WTC11 (cell line): ENCODE measurements at regions not wholly inside any gene's neighbourhood (a gene's known extent, or its start where the extent isn't known, plus 50 kb on each side); places are given as distances from the start of the nearest gene placed in this dataset.

ENCODE experiments used
- ATAC-seq: fragments of 200-7000 bp; cut with Tn5 transposase; 2 replicates; pipeline ENCODE4 v1.10.0; 2021; ENCODE audit warnings: mild to moderate bottlenecking, moderate library complexity
- CTCF ChIA-PET: fragments of 300-600 bp; sonication (Branson Sonifier 250); formaldehyde crosslinking; loops from one replicate; lab custom pipeline; 2021; ENCODE audit warnings: antibody characterized with exemption; lab: Charles Lee
- POLR2A ChIA-PET: fragments of 350-600 bp; sonication (Branson Sonifier 250); formaldehyde crosslinking; loops from one replicate; lab custom pipeline; 2021; ENCODE audit warnings: antibody characterized with exemption; lab: Charles Lee
- DNase-seq: peaks from one replicate; pipeline ENCODE4 v3.0.0; 2021; ENCODE audit warnings: low spot score
- H3K27ac Mint-ChIP-seq: 2 replicates; pipeline ENCODE4 v1.8.0; 2021; ENCODE audit warnings: mixed read lengths
- H3K27me3 Mint-ChIP-seq: 2 replicates; pipeline ENCODE4 v1.8.0; 2021; ENCODE audit warnings: low read depth, mild to moderate bottlenecking, moderate library complexity, mixed read lengths
- H3K36me3 Mint-ChIP-seq: 2 replicates; pipeline ENCODE4 v1.8.0; 2021; ENCODE audit warnings: mixed read lengths
- H3K4me1 Mint-ChIP-seq: 2 replicates; pipeline ENCODE4 v1.8.0; 2022; ENCODE audit warnings: mixed read lengths
- H3K4me3 Mint-ChIP-seq: 2 replicates; pipeline ENCODE4 v1.8.0; 2021; ENCODE audit warnings: mild to moderate bottlenecking, moderate library complexity, mixed read lengths
- H3K9me3 Mint-ChIP-seq: 2 replicates; pipeline ENCODE4 v1.8.0; 2021; ENCODE audit warnings: mixed read lengths
- AR ChIP-seq: fragments of 250-450 bp; sonication (Bioruptor Pico); IDR thresholded peaks from 2 replicates; pipeline ENCODE4 v1.9.0; 2021; ENCODE audit warnings: mild to moderate bottlenecking
- ATF1 ChIP-seq: sonication (generic); formaldehyde crosslinking; IDR thresholded peaks from 2 replicates; pipeline ENCODE4 v1.8.1; 2023; ENCODE audit warnings: mild to moderate bottlenecking, moderate library complexity, missing genetic modification reagents
- CREM ChIP-seq: sonication (generic); formaldehyde crosslinking; IDR thresholded peaks from 2 replicates; pipeline ENCODE4 v1.8.1; 2022; ENCODE audit warnings: mild to moderate bottlenecking, missing genetic modification reagents, moderate library complexity
- ETV6 ChIP-seq: sonication (generic); formaldehyde crosslinking; IDR thresholded peaks from 2 replicates; pipeline ENCODE4 v1.8.1; 2022; ENCODE audit warnings: mild to moderate bottlenecking, missing genetic modification reagents
- MAX ChIP-seq: sonication (generic); formaldehyde crosslinking; IDR thresholded peaks from 2 replicates; pipeline ENCODE4 v1.8.0; 2022; ENCODE audit warnings: mild to moderate bottlenecking, missing genetic modification reagents
- MYBL2 ChIP-seq: sonication (generic); formaldehyde crosslinking; IDR thresholded peaks from 2 replicates; pipeline ENCODE4 v1.8.1; 2023; ENCODE audit warnings: mild to moderate bottlenecking, moderate library complexity, missing genetic modification reagents
- NFE2L1 ChIP-seq: sonication (generic); formaldehyde crosslinking; IDR thresholded peaks from 2 replicates; pipeline ENCODE4 v1.8.1; 2023; ENCODE audit warnings: missing genetic modification reagents
- PREB ChIP-seq: sonication (generic); formaldehyde crosslinking; IDR thresholded peaks from 2 replicates; pipeline ENCODE4 v1.8.1; 2022; ENCODE audit warnings: mild to moderate bottlenecking, missing genetic modification reagents, moderate library complexity, borderline replicate concordance
- SP1 ChIP-seq: sonication (generic); formaldehyde crosslinking; conservative IDR thresholded peaks from 2 replicates; pipeline ENCODE4 v1.8.1; 2022; ENCODE audit warnings: missing genetic modification reagents
- TCF7 ChIP-seq: sonication (generic); formaldehyde crosslinking; IDR thresholded peaks from 2 replicates; pipeline ENCODE4 v1.8.0; 2022; ENCODE audit warnings: mild to moderate bottlenecking, low read depth, missing genetic modification reagents, moderate library complexity
- ZBTB21 ChIP-seq: sonication (generic); formaldehyde crosslinking; IDR thresholded peaks from 2 replicates; pipeline ENCODE4 v1.8.1; 2023; ENCODE audit warnings: mild to moderate bottlenecking, missing genetic modification reagents, borderline replicate concordance
- ZNF138 ChIP-seq: sonication (generic); formaldehyde crosslinking; conservative IDR thresholded peaks from 2 replicates; pipeline ENCODE4 v1.8.1; 2022; ENCODE audit warnings: mild to moderate bottlenecking, moderate library complexity, missing genetic modification reagents
- ZNF396 ChIP-seq: fragments of 250-450 bp; sonication (Bioruptor Pico); IDR thresholded peaks from 2 replicates; pipeline ENCODE4 v1.8.0; 2021; ENCODE audit warnings: mild to moderate bottlenecking, moderate library complexity, borderline replicate concordance
- TF ChIP-seq, protein P1 (sequence below): sonication (generic); formaldehyde crosslinking; IDR thresholded peaks from 2 replicates; pipeline ENCODE4 v1.8.1; 2023; ENCODE audit warnings: mild to moderate bottlenecking, missing genetic modification reagents, borderline replicate concordance
- TF ChIP-seq, protein P2 (sequence below): sonication (generic); formaldehyde crosslinking; IDR thresholded peaks from 2 replicates; pipeline ENCODE4 v1.8.1; 2023; ENCODE audit warnings: mild to moderate bottlenecking, moderate library complexity, missing genetic modification reagents

DNA sequence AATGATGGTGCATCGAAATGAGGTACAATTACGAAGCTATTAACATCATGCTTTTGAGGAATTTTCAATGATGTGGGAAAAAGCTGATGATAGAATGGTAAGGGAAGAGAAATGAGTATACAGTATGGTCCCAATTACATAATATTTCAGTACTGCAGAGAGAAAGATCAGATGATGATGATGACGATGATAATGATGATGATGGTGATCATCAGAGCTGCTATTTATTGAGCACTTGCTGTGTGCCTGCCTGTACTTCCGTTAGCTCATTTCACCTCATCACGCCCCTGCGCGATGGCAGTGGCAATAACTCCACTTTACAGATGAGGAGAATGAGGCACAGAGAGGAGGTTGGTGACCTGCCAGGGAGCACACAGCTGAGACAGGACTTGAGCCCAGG lies 620.8 kb downstream of the MATN1 start:
- ATAC-seq: no peak
- Mint-ChIP-seq H3K27me3 (no peaks in the 10 kb centered on the region; the same call in 1 of the 2 replicates), H3K36me3 (no peaks in the 10 kb centered on the region), H3K4me1 (peaks cover 7% of the 10 kb centered on the region), H3K27ac (no peak overlapping the region), H3K4me3 (no peak overlapping the region), H3K9me3 (peaks cover 7% of the 10 kb centered on the region)
- POLR2A ChIA-PET: no interaction called here
- TF ChIP-seq MYBL2 (CRISPR knock-in tag) (no peak), ZBTB21 (CRISPR knock-in tag) (no peak), ATF1 (CRISPR knock-in tag) (no peak), MAX (CRISPR knock-in tag) (no peak), ZNF396 (CRISPR knock-in tag) (no peak)
- no peak for DNase-seq
- CTCF ChIA-PET: interaction anchor here (1.2 to 1.5 kb wide), 2 partner anchors 9 to 399 kb away, joined by 3 to 5 read pairs; no protein-coding TSS in a partner anchor

DNA sequence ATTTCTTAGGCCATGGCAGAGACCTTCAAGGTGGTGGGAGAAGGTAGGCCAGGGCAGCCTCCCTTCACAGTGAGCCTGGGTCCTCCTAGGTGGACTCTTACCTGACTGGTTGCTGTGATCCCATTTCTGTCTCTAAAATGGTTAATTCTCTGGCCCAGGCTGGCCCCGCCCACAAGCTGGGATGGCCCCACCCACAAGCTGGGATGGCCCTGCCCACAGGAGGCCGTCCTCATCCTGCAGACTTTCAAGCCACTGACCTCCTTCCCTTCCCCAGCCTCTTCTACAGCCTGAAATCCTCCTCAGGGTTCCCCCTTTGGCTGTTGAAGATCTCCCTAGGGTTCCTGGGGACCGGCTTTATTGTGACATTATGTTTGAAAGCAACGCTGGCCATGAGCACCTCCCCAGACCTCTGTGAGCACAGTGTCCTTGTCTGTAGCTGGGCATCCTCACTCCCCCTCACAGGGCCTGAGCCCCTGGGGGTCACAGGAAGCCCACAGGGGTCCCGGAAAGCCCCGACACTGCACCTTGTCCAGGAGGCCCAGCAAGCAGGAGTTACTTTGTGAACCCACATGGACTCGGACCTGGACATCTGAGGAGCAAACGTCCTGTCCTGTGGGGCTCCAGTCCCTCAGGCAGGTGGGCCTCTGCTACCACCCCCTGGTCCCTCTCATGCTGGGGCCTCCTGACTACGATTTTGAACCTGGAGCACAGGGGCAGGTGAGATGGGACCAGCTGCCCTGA lies 621.7 kb downstream of the MATN1 start:
- no peak overlapping the region for H3K4me3 Mint-ChIP-seq
- H3K4me1 Mint-ChIP-seq: peaks cover 7% of the 10 kb centered on the region
- H3K9me3 Mint-ChIP-seq: peaks cover 9% of the 10 kb centered on the region
- H3K27me3 Mint-ChIP-seq: no peaks in the 10 kb centered on the region; the same call in 1 of the 2 replicates
- ChIA-PET POLR2A (no interaction called here), CTCF (interaction anchor here (1.2 to 3.0 kb wide), 4 partner anchors 9 to 398 kb away, joined by 3 to 16 read pairs (median 8); no protein-coding TSS in a partner anchor)
- 0 out of 2 replicates have a peak, but pooled peaks have one; percentile 18 for TF ChIP-seq SP1 (CRISPR knock-in tag)
- TF ChIP-seq PREB (CRISPR knock-in tag): no peak
- no peaks in the 10 kb centered on the region for H3K36me3 Mint-ChIP-seq
- DNase-seq (peak; percentile 66), ATAC-seq (peak; percentile 63)
- no peak overlapping the region for H3K27ac Mint-ChIP-seq

DNA sequence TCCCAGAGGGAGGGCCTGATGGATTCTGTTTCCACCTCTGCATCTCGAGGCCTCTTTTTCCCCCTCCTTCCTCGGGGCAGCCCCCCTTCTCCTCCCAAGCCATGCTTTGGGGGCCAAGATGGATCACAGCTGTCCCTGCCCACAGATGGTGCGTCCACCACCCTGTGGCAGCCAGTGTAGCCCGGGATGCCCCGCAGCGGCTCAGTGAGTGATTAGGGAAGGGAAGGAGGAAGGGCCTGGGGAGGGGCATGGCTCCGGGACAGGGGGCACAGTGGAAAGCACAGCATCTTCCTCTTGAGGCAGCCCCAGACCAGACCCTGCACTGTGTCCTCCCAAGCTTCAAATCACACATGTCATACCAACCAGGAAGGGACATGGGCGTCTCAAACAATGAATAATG lies 622.4 kb downstream of the MATN1 start:
- ATAC-seq (no peak), DNase-seq (no peak)
- no peaks in the 10 kb centered on the region for H3K36me3 Mint-ChIP-seq
- H3K9me3 Mint-ChIP-seq: peaks cover 9% of the 10 kb centered on the region
- peaks cover 7% of the 10 kb centered on the region for H3K4me1 Mint-ChIP-seq
- ChIA-PET POLR2A (no interaction called here), CTCF (interaction anchor here (1.5 to 3.0 kb wide), 3 partner anchors 10 to 397 kb away, joined by 5 to 16 read pairs (median 10); no protein-coding TSS in a partner anchor)
- no peak overlapping the region for H3K27ac Mint-ChIP-seq
- H3K4me3 Mint-ChIP-seq: no peak overlapping the region
- no peaks in the 10 kb centered on the region; the same call in 1 of the 2 replicates for H3K27me3 Mint-ChIP-seq
- no peak for TF ChIP-seq TCF7
- TF ChIP-seq, protein P1, sequence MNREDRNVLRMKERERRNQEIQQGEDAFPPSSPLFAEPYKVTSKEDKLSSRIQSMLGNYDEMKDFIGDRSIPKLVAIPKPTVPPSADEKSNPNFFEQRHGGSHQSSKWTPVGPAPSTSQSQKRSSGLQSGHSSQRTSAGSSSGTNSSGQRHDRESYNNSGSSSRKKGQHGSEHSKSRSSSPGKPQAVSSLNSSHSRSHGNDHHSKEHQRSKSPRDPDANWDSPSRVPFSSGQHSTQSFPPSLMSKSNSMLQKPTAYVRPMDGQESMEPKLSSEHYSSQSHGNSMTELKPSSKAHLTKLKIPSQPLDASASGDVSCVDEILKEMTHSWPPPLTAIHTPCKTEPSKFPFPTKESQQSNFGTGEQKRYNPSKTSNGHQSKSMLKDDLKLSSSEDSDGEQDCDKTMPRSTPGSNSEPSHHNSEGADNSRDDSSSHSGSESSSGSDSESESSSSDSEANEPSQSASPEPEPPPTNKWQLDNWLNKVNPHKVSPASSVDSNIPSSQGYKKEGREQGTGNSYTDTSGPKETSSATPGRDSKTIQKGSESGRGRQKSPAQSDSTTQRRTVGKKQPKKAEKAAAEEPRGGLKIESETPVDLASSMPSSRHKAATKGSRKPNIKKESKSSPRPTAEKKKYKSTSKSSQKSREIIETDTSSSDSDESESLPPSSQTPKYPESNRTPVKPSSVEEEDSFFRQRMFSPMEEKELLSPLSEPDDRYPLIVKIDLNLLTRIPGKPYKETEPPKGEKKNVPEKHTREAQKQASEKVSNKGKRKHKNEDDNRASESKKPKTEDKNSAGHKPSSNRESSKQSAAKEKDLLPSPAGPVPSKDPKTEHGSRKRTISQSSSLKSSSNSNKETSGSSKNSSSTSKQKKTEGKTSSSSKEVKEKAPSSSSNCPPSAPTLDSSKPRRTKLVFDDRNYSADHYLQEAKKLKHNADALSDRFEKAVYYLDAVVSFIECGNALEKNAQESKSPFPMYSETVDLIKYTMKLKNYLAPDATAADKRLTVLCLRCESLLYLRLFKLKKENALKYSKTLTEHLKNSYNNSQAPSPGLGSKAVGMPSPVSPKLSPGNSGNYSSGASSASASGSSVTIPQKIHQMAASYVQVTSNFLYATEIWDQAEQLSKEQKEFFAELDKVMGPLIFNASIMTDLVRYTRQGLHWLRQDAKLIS (CRISPR knock-in tag): no peak
- TF ChIP-seq ZNF138 (CRISPR knock-in tag): no peak
- TF ChIP-seq MAX (CRISPR knock-in tag): no peak

DNA sequence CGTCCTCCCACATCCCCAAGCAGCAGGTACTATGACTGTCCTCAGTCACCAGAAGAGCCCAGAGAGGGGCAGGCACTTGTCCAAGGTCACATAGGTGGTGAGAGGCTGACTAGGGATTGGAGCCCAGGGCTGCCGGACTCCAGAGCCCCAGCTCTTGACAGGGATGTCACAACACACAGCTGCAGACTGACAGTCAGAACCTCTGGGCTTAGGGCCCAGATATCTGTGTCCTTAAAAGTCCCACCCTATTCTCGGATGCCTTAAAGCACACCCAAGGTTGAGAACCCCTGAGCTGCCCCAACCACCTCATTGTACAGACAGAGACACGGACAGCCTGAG lies 622.9 kb downstream of the MATN1 start:
- no peak for ATAC-seq
- no peak overlapping the region for H3K27ac Mint-ChIP-seq
- H3K4me3 Mint-ChIP-seq: no peak overlapping the region
- TF ChIP-seq, protein P2, sequence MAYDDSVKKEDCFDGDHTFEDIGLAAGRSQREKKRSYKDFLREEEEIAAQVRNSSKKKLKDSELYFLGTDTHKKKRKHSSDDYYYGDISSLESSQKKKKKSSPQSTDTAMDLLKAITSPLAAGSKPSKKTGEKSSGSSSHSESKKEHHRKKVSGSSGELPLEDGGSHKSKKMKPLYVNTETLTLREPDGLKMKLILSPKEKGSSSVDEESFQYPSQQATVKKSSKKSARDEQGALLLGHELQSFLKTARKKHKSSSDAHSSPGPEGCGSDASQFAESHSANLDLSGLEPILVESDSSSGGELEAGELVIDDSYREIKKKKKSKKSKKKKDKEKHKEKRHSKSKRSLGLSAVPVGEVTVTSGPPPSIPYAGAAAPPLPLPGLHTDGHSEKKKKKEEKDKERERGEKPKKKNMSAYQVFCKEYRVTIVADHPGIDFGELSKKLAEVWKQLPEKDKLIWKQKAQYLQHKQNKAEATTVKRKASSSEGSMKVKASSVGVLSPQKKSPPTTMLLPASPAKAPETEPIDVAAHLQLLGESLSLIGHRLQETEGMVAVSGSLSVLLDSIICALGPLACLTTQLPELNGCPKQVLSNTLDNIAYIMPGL (CRISPR knock-in tag): no peak
- no peak for TF ChIP-seq NFE2L1 (CRISPR knock-in tag)
- no peak for TF ChIP-seq AR (CRISPR knock-in tag)
- TF ChIP-seq ETV6 (CRISPR knock-in tag): no peak
- no peak for TF ChIP-seq CREM
- TF ChIP-seq MAX (CRISPR knock-in tag): no peak
- H3K9me3 Mint-ChIP-seq: peaks cover 9% of the 10 kb centered on the region
- DNase-seq: no peak
- POLR2A ChIA-PET: no interaction called here
- no peaks in the 10 kb centered on the region; the same call in 1 of the 2 replicates for H3K27me3 Mint-ChIP-seq
- H3K4me1 Mint-ChIP-seq: peaks cover 7% of the 10 kb centered on the region
- no peaks in the 10 kb centered on the region for H3K36me3 Mint-ChIP-seq
- CTCF ChIA-PET: interaction anchor here (0.8 to 3.0 kb wide), 3 partner anchors 10 to 308 kb away, joined by 3 to 16 read pairs (median 10); no protein-coding TSS in a partner anchor
